H1 (cell line): ENCODE measurements at regions not wholly inside any gene's neighbourhood (a gene's known extent, or its start where the extent isn't known, plus 50 kb on each side); places are given as distances from the start of the nearest gene placed in this dataset.

Experiments
- CTCF ChIA-PET: fragments of 300-600 bp; sonication (Branson Sonifier 250); formaldehyde crosslinking; loops from one replicate; lab custom pipeline; 2021; ENCODE audit not compliant: partially characterized antibody; lab: Charles Lee
- POLR2A ChIA-PET: fragments of 300-600 bp; sonication (Branson Sonifier 250); formaldehyde crosslinking; loops from one replicate; lab custom pipeline; 2021; ENCODE audit warnings: inconsistent platforms; ENCODE audit not compliant: partially characterized antibody; lab: Charles Lee
- DNase-seq, 2 experiments: peaks; one replicate each; pipeline versions ENCODE4 v3.0.0 to v3.0.0-alpha.2; 2010 to 2022; ENCODE audit warnings: low spot score in 2 of 2, low read depth in 1 of 2, mixed read lengths in 1 of 2
- FAIRE-seq: peaks from 2 replicates; lab custom pipeline; 2011; peaks lifted over from hg19 to GRCh38; lab: Jason Lieb, UNC
- H2AFZ ChIP-seq: 2 replicates; pipeline ENCODE4 v1.8.1; 2012; ENCODE audit warnings: low read length, inconsistent platforms
- H2AK5ac ChIP-seq: 2 replicates; pipeline ENCODE4 v1.6.1; 2013; ENCODE audit warnings: low read depth, low read length
- H2BK120ac ChIP-seq: replicated peaks from 2 replicates; pipeline ENCODE3; 2013; ENCODE audit warnings: low read depth, low read length, inconsistent platforms
- H2BK12ac ChIP-seq: 2 replicates; pipeline ENCODE4 v1.6.1; 2013; ENCODE audit warnings: low read depth, low read length
- H2BK15ac ChIP-seq: 2 replicates; pipeline ENCODE4 v1.6.1; 2013; ENCODE audit warnings: low read length
- H2BK20ac ChIP-seq: 2 replicates; pipeline ENCODE4 v1.6.1; 2013; ENCODE audit warnings: low read length
- H2BK5ac ChIP-seq: 2 replicates; pipeline ENCODE4 v1.6.1; 2013; ENCODE audit warnings: low read depth, low read length
- H3K14ac ChIP-seq: 2 replicates; pipeline ENCODE4 v1.6.1; 2013; ENCODE audit warnings: inconsistent platforms; ENCODE audit not compliant: insufficient read length
- H3K18ac ChIP-seq: 2 replicates; pipeline ENCODE4 v1.6.1; 2013; ENCODE audit warnings: low read length; ENCODE audit errors: extremely low read depth
- H3K23ac ChIP-seq: 2 replicates; pipeline ENCODE4 v1.6.1; 2013; ENCODE audit warnings: inconsistent platforms; ENCODE audit not compliant: insufficient read length
- H3K23me2 ChIP-seq: 2 replicates; pipeline ENCODE4 v1.6.1; 2013; ENCODE audit warnings: low read depth, low read length
- H3K27ac ChIP-seq: 2 replicates; pipeline ENCODE4 v1.6.1; 2011; ENCODE audit warnings: low read depth, low read length, inconsistent platforms
- H3K27me3 ChIP-seq, 4 experiments: replicated peaks in 1 of 4; 1 replicate in 1 of 4; 2 replicates in 3 of 4; pipeline versions ENCODE4 v1.6.1 to v1.8.1; 2011 to 2013; ENCODE audit warnings: low read length in 3 of 4, mild to moderate bottlenecking in 3 of 4, inconsistent platforms in 2 of 4, mixed read lengths in 2 of 4, moderate library complexity in 1 of 4; ENCODE audit not compliant: control insufficient read depth in 3 of 4, insufficient read depth in 3 of 4; ENCODE audit errors: extremely low read depth in 1 of 4
- H3K36me3 ChIP-seq, 4 experiments: 2 replicates each; pipeline versions ENCODE4 v1.6.1 to v1.8.1; 2011 to 2013; ENCODE audit warnings: mild to moderate bottlenecking in 4 of 4, low read length in 3 of 4, moderate library complexity in 2 of 4, control low read depth in 1 of 4, inconsistent platforms in 1 of 4; ENCODE audit not compliant: insufficient read depth in 4 of 4, control insufficient read depth in 2 of 4
- H3K4ac ChIP-seq: replicated peaks from 2 replicates; pipeline ENCODE3; 2013; ENCODE audit warnings: low read length, low read depth, mixed read lengths, inconsistent platforms; ENCODE audit not compliant: insufficient read length
- H3K4me1 ChIP-seq, 4 experiments: replicated peaks in 1 of 4; 1 replicate in 1 of 4; 2 replicates in 3 of 4; pipeline versions ENCODE4 v1.6.1 to v1.8.1; 2011 to 2013; ENCODE audit warnings: low read length in 3 of 4, inconsistent platforms in 2 of 4, mixed read lengths in 1 of 4; ENCODE audit not compliant: insufficient read depth in 4 of 4, control insufficient read depth in 3 of 4
- H3K4me2 ChIP-seq, 2 experiments: 2 replicates each; pipeline versions ENCODE4 v1.6.1 to v1.8.1; 2011 to 2013; ENCODE audit warnings: low read depth in 2 of 2, low read length in 2 of 2, control low read depth in 1 of 2, inconsistent platforms in 1 of 2, mild to moderate bottlenecking in 1 of 2; ENCODE audit not compliant: insufficient read depth in 1 of 2
- H3K4me3 ChIP-seq, 4 experiments: fragments of 200-600, 300-600 bp in 1 of 4; sonication (generic), shearing (Covaris generic), sonication (Bioruptor Twin) in 1 of 4; 2 replicates each; pipeline versions ENCODE4 v1.5.1 to v1.8.1; 2011 to 2016; ENCODE audit warnings: low read length in 4 of 4, low read depth in 3 of 4, control low read depth in 2 of 4, inconsistent platforms in 2 of 4, mild to moderate bottlenecking in 2 of 4, mixed read lengths in 1 of 4, moderate library complexity in 1 of 4; ENCODE audit not compliant: insufficient read depth in 2 of 4; ENCODE audit errors: extremely low read depth in 1 of 4
- H3K56ac ChIP-seq: replicated peaks from 2 replicates; pipeline ENCODE3; 2013; ENCODE audit warnings: low read depth, mild to moderate bottlenecking, mixed read lengths, low read length, inconsistent platforms; ENCODE audit not compliant: insufficient read length
- H3K79me1 ChIP-seq: 2 replicates; pipeline ENCODE4 v1.6.1; 2013; ENCODE audit warnings: low read depth, low read length, control low read depth
- H3K79me2 ChIP-seq, 2 experiments: 2 replicates each; pipeline versions ENCODE4 v1.6.1 to v1.8.1; 2012 to 2013; ENCODE audit warnings: low read length in 2 of 2, mild to moderate bottlenecking in 2 of 2, inconsistent platforms in 1 of 2; ENCODE audit not compliant: insufficient read depth in 2 of 2, control insufficient read depth in 1 of 2
- H3K9ac ChIP-seq, 4 experiments: replicated peaks in 1 of 4; 1 replicate in 1 of 4; 2 replicates in 3 of 4; pipeline versions ENCODE4 v1.6.1 to v1.8.1; 2011 to 2013; ENCODE audit warnings: low read depth in 3 of 4, low read length in 3 of 4, control low read depth in 2 of 4, mild to moderate bottlenecking in 2 of 4, moderate library complexity in 2 of 4, inconsistent platforms in 1 of 4; ENCODE audit errors: extremely low read depth in 1 of 4
- H3K9me3 ChIP-seq, 2 experiments: 2 replicates each; pipeline versions ENCODE4 v1.6.1 to v1.8.1; 2012 to 2013; ENCODE audit warnings: mild to moderate bottlenecking in 2 of 2, moderate library complexity in 2 of 2, control low read depth in 1 of 2, inconsistent platforms in 1 of 2, low read depth in 1 of 2, low read length in 1 of 2, mixed read lengths in 1 of 2; ENCODE audit not compliant: insufficient read depth in 2 of 2
- H4K20me1 ChIP-seq, 2 experiments: replicated peaks in 1 of 2; 2 replicates each; pipeline versions ENCODE3 to v1.8.1; 2011 to 2013; ENCODE audit warnings: inconsistent platforms in 2 of 2, low read length in 2 of 2, mild to moderate bottlenecking in 1 of 2; ENCODE audit not compliant: insufficient read depth in 2 of 2, control insufficient read depth in 1 of 2
- H4K5ac ChIP-seq: 2 replicates; pipeline ENCODE4 v1.6.1; 2013; ENCODE audit warnings: low read length, low read depth, mixed read lengths, inconsistent platforms; ENCODE audit not compliant: insufficient read length
- H4K8ac ChIP-seq: 2 replicates; pipeline ENCODE4 v1.8.0; 2013; ENCODE audit warnings: mild to moderate bottlenecking, moderate library complexity, low read length, inconsistent platforms; ENCODE audit not compliant: insufficient read depth; ENCODE audit errors: extremely low read depth
- H4K91ac ChIP-seq: replicated peaks from 2 replicates; pipeline ENCODE3; 2013; ENCODE audit warnings: low read length, mixed read lengths, inconsistent platforms; ENCODE audit not compliant: insufficient read length
- BCL11A ChIP-seq, 2 experiments: IDR thresholded peaks; one replicate each; pipeline ENCODE4 v1.6.1; 2011; ENCODE audit warnings: low read depth in 2 of 2, low read length in 2 of 2, mild to moderate bottlenecking in 2 of 2
- CHD2 ChIP-seq: IDR thresholded peaks from 2 replicates; pipeline ENCODE4 v1.6.1; 2012; ENCODE audit warnings: low read length, improper control_type of control experiment
- KDM4A ChIP-seq: IDR thresholded peaks from one replicate; pipeline ENCODE4 v1.7.1; 2012; ENCODE audit warnings: low read depth, mild to moderate bottlenecking, moderate library complexity, low read length, inconsistent platforms; ENCODE audit not compliant: severe bottlenecking
- PHF8 ChIP-seq: fragments of 200-600 bp; sonication (generic); conservative IDR thresholded peaks from 2 replicates; pipeline ENCODE4 v1.7.1; 2012; ENCODE audit warnings: low read depth, mild to moderate bottlenecking, inconsistent platforms, low read length, moderate library complexity
- POLR2AphosphoS5 ChIP-seq: IDR thresholded peaks from 2 replicates; pipeline ENCODE4 v1.6.1; 2011; ENCODE audit warnings: low read depth, low read length
- SP1 ChIP-seq: IDR thresholded peaks from 2 replicates; pipeline ENCODE4 v1.6.1; 2011; ENCODE audit warnings: low read depth, low read length
- TAF7 ChIP-seq: optimal IDR thresholded peaks from 2 replicates; pipeline ENCODE3; 2011; ENCODE audit warnings: low read depth, mild to moderate bottlenecking, inconsistent platforms, low read length, moderate library complexity, borderline replicate concordance
- TBP ChIP-seq: IDR thresholded peaks from 2 replicates; pipeline ENCODE4 v1.6.1; 2011; ENCODE audit warnings: low read depth, low read length, improper control_type of control experiment
- ZNF274 ChIP-seq: IDR thresholded peaks from 2 replicates; pipeline ENCODE4 v1.7.0; 2012; ENCODE audit warnings: low read length, borderline replicate concordance; ENCODE audit errors: extremely low read depth
- WGBS, 2 experiments: shearing (Covaris generic) in 1 of 2; methylation state at CpG; one replicate each; pipeline versions ENCODE4 v1.1.6 to v1.1.7; 2013 to 2015; ENCODE audit warnings: low lambda C conversion rate in 2 of 2, mixed read lengths in 2 of 2, inconsistent platforms in 1 of 2, low coverage in 1 of 2, missing lambda C conversion rate in 1 of 2; ENCODE audit not compliant: insufficient replicate concordance in 2 of 2, insufficient coverage in 1 of 2, insufficient read length in 1 of 2; ENCODE audit errors: extremely low coverage in 1 of 2, missing lambda C conversion rate in 1 of 2; 5-methylcytosine and 5-hydroxymethylcytosine counted together

DNA sequence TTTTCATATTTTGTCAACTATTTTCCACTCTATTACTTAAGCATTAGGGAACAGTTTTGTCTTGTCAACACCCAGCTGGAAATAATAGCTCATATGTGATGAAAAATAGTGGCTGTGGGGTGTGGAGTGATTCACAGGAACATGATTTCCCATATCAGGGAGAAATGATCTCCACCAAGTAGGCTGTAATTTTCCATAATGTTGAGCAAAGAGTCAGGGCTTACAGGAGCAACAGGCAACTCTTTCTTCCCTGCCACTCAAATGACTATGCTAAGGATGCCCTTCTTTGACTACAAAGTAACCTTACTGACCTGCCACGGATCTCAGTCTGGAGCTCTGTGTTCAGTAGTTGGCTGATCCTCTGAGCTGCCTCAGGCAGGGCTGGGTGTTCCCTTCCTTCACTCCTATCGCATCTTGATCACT, 90.0 kb upstream of the GATB start:
- no peak for FAIRE-seq
- Histone ChIP-seq H2BK12ac (peak overlapping the region; percentile 29; the same call in 1 of the 2 replicates), H2BK15ac (no peak overlapping the region), H3K14ac (no peak overlapping the region), H3K4me1 (no peaks in the 10 kb centered on the region), H3K23ac (no peak overlapping the region), H3K56ac (no peak overlapping the region), H2BK5ac (no peak overlapping the region), H3K27me3 (no peaks in the 10 kb centered on the region), H3K27ac (no peak overlapping the region), H2AFZ (peak overlapping the region; percentile 71; the same call in 1 of the 2 replicates), H2BK20ac (no peak overlapping the region), H4K5ac (no peak overlapping the region), H4K20me1 (no peaks in the 10 kb centered on the region), H3K18ac (no peak overlapping the region), H2AK5ac (no peak overlapping the region), H4K8ac (no peak overlapping the region), H3K4me3 (no peak overlapping the region), H3K36me3 (no peaks in the 10 kb centered on the region), H3K4me2 (no peak overlapping the region), H3K4ac (no peak overlapping the region), H3K23me2 (no peaks in the 10 kb centered on the region), H3K9me3 (no peaks in the 10 kb centered on the region), H3K79me1 (no peaks in the 10 kb centered on the region), H4K91ac (peak overlapping the region; percentile 15), H3K79me2 (no peaks in the 10 kb centered on the region), H2BK120ac (no peak overlapping the region), H3K9ac (no peak overlapping the region)
- no peak for DNase-seq
- POLR2A ChIA-PET = interaction anchor here (1.0 kb wide), 1 partner anchor 21 kb away, joined by 3 read pairs; no protein-coding TSS in a partner anchor
- CTCF ChIA-PET = interaction anchor here (1.4 kb wide), 1 partner anchor 49 kb away, joined by 6 read pairs; no protein-coding TSS in a partner anchor
- WGBS, 2 experiments = 82% methylated on average over 2 of the region's 2 CpGs; no CpG with 5 or more reads in 1 of the 2 experiments
- no peak for TF ChIP-seq PHF8
- TF ChIP-seq SP1 = no peak
- no peak for TF ChIP-seq TAF7
- TF ChIP-seq POLR2AphosphoS5 = no peak
- TF ChIP-seq CHD2 = no peak
- TF ChIP-seq BCL11A (IDR thresholded peaks at IDR 0.05; ENCODE audit: low read depth in 2 of 2, low read length in 2 of 2) = no peak
- TF ChIP-seq ZNF274 = no peak
- no peak for TF ChIP-seq KDM4A
- no peak for TF ChIP-seq TBP
